ENCODE measurements at regions not wholly inside any gene's neighbourhood (a gene's known extent, or its start where the extent isn't known, plus 50 kb on each side); places are given as distances from the start of the nearest gene placed in this dataset.

- H3K27me3 ChIP-seq, result no peaks in the 10 kb centered on the region
- TF ChIP-seq CTCF (IDR thresholded peaks at IDR 0.05; ENCODE audit: low read depth, low read length), result no peak
- H3K9me3 ChIP-seq (ENCODE audit: low read depth), result no peaks in the 10 kb centered on the region
- H3K4me1 ChIP-seq (ENCODE audit: low read depth), result peaks cover 18% of the 10 kb centered on the region
- no peaks in the 10 kb centered on the region for H3K36me3 ChIP-seq
- DNase-seq (ENCODE audit: low read depth in 1 of 2, low spot score in 1 of 2), result no peak
- H3K4me3 ChIP-seq, result no peak overlapping the region
- no peak overlapping the region for H3K27ac ChIP-seq
Measured at GRCh38 chr21:38917043-38917774, 111.5 kb downstream of the ETS2 start.

GRCh38 chr21:38916214-38916964 lies 110.7 kb downstream of the ETS2 start:
- H3K36me3 ChIP-seq, result no peaks in the 10 kb centered on the region
- no peak overlapping the region for H3K27ac ChIP-seq
- TF ChIP-seq CTCF (IDR thresholded peaks at IDR 0.05; ENCODE audit: low read depth, low read length), result no peak
- H3K9me3 ChIP-seq (ENCODE audit: low read depth), result no peaks in the 10 kb centered on the region
- H3K4me3 ChIP-seq, result no peak overlapping the region
- H3K4me1 ChIP-seq (ENCODE audit: low read depth), result peaks cover 18% of the 10 kb centered on the region
- no peak for DNase-seq (ENCODE audit: low read depth in 1 of 2, low spot score in 1 of 2)
- H3K27me3 ChIP-seq, result no peaks in the 10 kb centered on the region

GRCh38 chr21:38915546-38915945 lies 109.8 kb downstream of the ETS2 start:
- no peaks in the 10 kb centered on the region for H3K36me3 ChIP-seq
- no peaks in the 10 kb centered on the region for H3K9me3 ChIP-seq (ENCODE audit: low read depth)
- no peak for DNase-seq (ENCODE audit: low read depth in 1 of 2, low spot score in 1 of 2)
- no peak overlapping the region for H3K27ac ChIP-seq
- no peaks in the 10 kb centered on the region for H3K27me3 ChIP-seq
- TF ChIP-seq CTCF (IDR thresholded peaks at IDR 0.05; ENCODE audit: low read depth, low read length), result no peak
- H3K4me1 ChIP-seq (ENCODE audit: low read depth), result peaks cover 18% of the 10 kb centered on the region
- H3K4me3 ChIP-seq, result no peak overlapping the region

- peaks cover 18% of the 10 kb centered on the region for H3K4me1 ChIP-seq (ENCODE audit: low read depth)
- no peaks in the 10 kb centered on the region for H3K27me3 ChIP-seq
- peak overlapping the region; percentile 30 for H3K27ac ChIP-seq
- H3K36me3 ChIP-seq, result no peaks in the 10 kb centered on the region
- DNase-seq (ENCODE audit: low read depth in 1 of 2, low spot score in 1 of 2), result peak; percentile 40 to 53
- no peak overlapping the region for H3K4me3 ChIP-seq
- no peak for TF ChIP-seq CTCF (IDR thresholded peaks at IDR 0.05; ENCODE audit: low read depth, low read length)
- H3K9me3 ChIP-seq (ENCODE audit: low read depth), result no peaks in the 10 kb centered on the region
Measured at GRCh38 chr21:38914528-38915293, 109.0 kb downstream of the ETS2 start.

- H3K36me3 ChIP-seq, result no peaks in the 10 kb centered on the region
- TF ChIP-seq CTCF (IDR thresholded peaks at IDR 0.05; ENCODE audit: low read depth, low read length), result no peak
Measured at GRCh38 chr21:38913893-38914527, 108.3 kb downstream of the ETS2 start.

More at GRCh38 chr21:38913893-38914527, 108.3 kb downstream of the ETS2 start:
- Histone ChIP-seq H3K4me3 (no peak overlapping the region), H3K27me3 (no peaks in the 10 kb centered on the region), H3K9me3 (ENCODE audit: low read depth) (no peaks in the 10 kb centered on the region), H3K27ac (no peak overlapping the region), H3K4me1 (ENCODE audit: low read depth) (peaks cover 18% of the 10 kb centered on the region)
- DNase-seq (ENCODE audit: low read depth in 1 of 2, low spot score in 1 of 2), result no peak

Data from cardiac muscle cell (in vitro differentiated cells and primary cell).